GM12878 (cell line): ENCODE measurements at regions not wholly inside any gene's neighbourhood (a gene's known extent, or its start where the extent isn't known, plus 50 kb on each side); places are given as distances from the start of the nearest gene placed in this dataset.

Source experiments
- ATAC-seq: fragments of 200-7000 bp; cut with Tn5 transposase; 3 replicates; pipeline ENCODE4 v1.9.1; 2020; ENCODE audit warnings: mild to moderate bottlenecking, moderate library complexity
- BruUV-seq: library from RNA; stranded (reverse); fragments of 400-500 nt; replicated peaks from 2 replicates; lab custom pipeline; 2021; lab: Mats Ljungman, UMichigan
- CTCF ChIA-PET: fragments of 300-600 bp; sonication (Branson Sonifier 250); formaldehyde crosslinking; extraction: SDS; loops from one replicate; lab custom pipeline; 2021; ENCODE audit warnings: inconsistent platforms; lab: Yijun Ruan, JAX
- POLR2A ChIA-PET: fragments of 350-600 bp; formaldehyde crosslinking; extraction: SDS; loops from one replicate; lab custom pipeline; 2021; ENCODE audit warnings: inconsistent platforms; lab: Charles Lee
- RAD21 ChIA-PET: fragments of 300-600 bp; sonication (Branson Sonifier 250); formaldehyde crosslinking; loops from one replicate; lab custom pipeline; 2023; ENCODE audit warnings: antibody characterized with exemption; ENCODE audit not compliant: unreplicated experiment; lab: Charles Lee
- SMC1A ChIA-PET: fragments of 300-600 bp; sonication (Branson Sonifier 250); formaldehyde crosslinking; loops from one replicate; lab custom pipeline; 2023; ENCODE audit not compliant: unreplicated experiment, uncharacterized antibody; lab: Charles Lee
- DNase-seq: peaks from one replicate; pipeline ENCODE4 v3.0.0-alpha.2; 2011; ENCODE audit warnings: low read depth, low spot score
- FAIRE-seq: peaks from 3 replicates; lab custom pipeline; 2011; peaks lifted over from hg19 to GRCh38; lab: Jason Lieb, UNC
- H2AFZ ChIP-seq: 2 replicates; pipeline ENCODE4 v1.6.0; 2011; ENCODE audit warnings: low read depth, low read length, control low read depth; ENCODE audit not compliant: control insufficient read depth
- H3K27ac ChIP-seq: 2 replicates; pipeline ENCODE4 v1.5.1; 2011; ENCODE audit warnings: control low read depth; ENCODE audit not compliant: control insufficient read depth, insufficient read depth
- H3K27me3 ChIP-seq, 2 experiments: replicated peaks in 1 of 2; 2 replicates each; pipeline versions ENCODE4 v1.6.0 to v1.6.1; 2011; ENCODE audit warnings: low read length in 1 of 2; ENCODE audit not compliant: control insufficient read depth in 2 of 2, insufficient read depth in 2 of 2
- H3K36me3 ChIP-seq, 2 experiments: 2 replicates each; pipeline ENCODE4 v1.5.1; 2011; ENCODE audit warnings: low read length in 1 of 2; ENCODE audit not compliant: control insufficient read depth in 2 of 2, insufficient read depth in 2 of 2
- H3K4me1 ChIP-seq: 2 replicates; pipeline ENCODE4 v1.6.1; 2011; ENCODE audit warnings: mild to moderate bottlenecking, low read length, moderate library complexity, mixed read lengths; ENCODE audit not compliant: control insufficient read depth, insufficient read depth
- H3K4me2 ChIP-seq: 2 replicates; pipeline ENCODE4 v1.6.0; 2011; ENCODE audit warnings: control low read depth; ENCODE audit not compliant: control insufficient read depth, insufficient read depth
- H3K4me3 ChIP-seq: fragments of 200-600 bp; sonication (generic); 2 replicates; pipeline ENCODE4 v1.5.1; 2016
- H3K79me2 ChIP-seq: 2 replicates; pipeline ENCODE4 v1.6.0; 2011; ENCODE audit warnings: low read length; ENCODE audit not compliant: control insufficient read depth, insufficient read depth
- H3K9ac ChIP-seq: 2 replicates; pipeline ENCODE4 v1.8.0; 2011; ENCODE audit warnings: low read length, control low read depth, mixed read lengths; ENCODE audit not compliant: control insufficient read depth, insufficient read depth
- H3K9me3 ChIP-seq: replicated peaks from 3 replicates; pipeline ENCODE4 v1.5.1; 2011; ENCODE audit warnings: mild to moderate bottlenecking, low read length; ENCODE audit not compliant: control insufficient read depth, insufficient read depth
- H4K20me1 ChIP-seq: 2 replicates; pipeline ENCODE4 v1.6.0; 2011; ENCODE audit not compliant: control insufficient read depth, insufficient read depth
- DPF2 ChIP-seq: fragments of 450-650 bp; IDR thresholded peaks from 2 replicates; pipeline ENCODE4 v1.6.1; 2017; ENCODE audit warnings: mild to moderate bottlenecking
- E4F1 ChIP-seq: fragments of 450-650 bp; IDR thresholded peaks from 2 replicates; pipeline ENCODE4 v1.6.1; 2018; ENCODE audit warnings: borderline replicate concordance, mild to moderate bottlenecking; ENCODE audit not compliant: partially characterized antibody
- HCFC1 ChIP-seq: fragments of 150-350 bp; IDR thresholded peaks from 2 replicates; pipeline ENCODE4 v1.6.1; 2014; ENCODE audit warnings: low read length
- HDAC6 ChIP-seq: fragments of 200-600 bp; sonication (generic); IDR thresholded peaks from one replicate; pipeline ENCODE4 v1.8.0; 2017; ENCODE audit warnings: antibody characterized with exemption; ENCODE audit not compliant: unreplicated experiment
- IRF3 ChIP-seq: fragments of 450-650 bp; IDR thresholded peaks from 2 replicates; pipeline ENCODE4 v1.6.1; 2014; ENCODE audit warnings: mild to moderate bottlenecking
- MAX ChIP-seq: IDR thresholded peaks from 2 replicates; pipeline ENCODE4 v1.6.1; 2012; ENCODE audit warnings: low read depth, low read length, improper control_type of control experiment
- NFYB ChIP-seq: IDR thresholded peaks from 2 replicates; pipeline ENCODE4 v1.6.1; 2011; ENCODE audit warnings: low read depth, mild to moderate bottlenecking, low read length, improper control_type of control experiment, moderate library complexity; ENCODE audit not compliant: insufficient read depth
- POLR2AphosphoS5 ChIP-seq: IDR thresholded peaks from 2 replicates; pipeline ENCODE4 v1.6.1; 2011; ENCODE audit warnings: mild to moderate bottlenecking, low read length, inconsistent platforms
- RAD21 ChIP-seq: IDR thresholded peaks from 2 replicates; pipeline ENCODE4 v1.6.1; 2011; ENCODE audit warnings: mild to moderate bottlenecking, low read depth, low read length, moderate library complexity; ENCODE audit not compliant: insufficient read depth
- SPI1 ChIP-seq: IDR thresholded peaks from 2 replicates; pipeline ENCODE4 v1.6.1; 2011; ENCODE audit warnings: low read depth, mild to moderate bottlenecking, low read length, moderate library complexity, borderline replicate concordance; ENCODE audit not compliant: insufficient read depth
- USF2 ChIP-seq: IDR thresholded peaks from 2 replicates; pipeline ENCODE4 v1.6.1; 2011; ENCODE audit warnings: low read depth, low read length, improper control_type of control experiment, borderline replicate concordance
- ZBTB33 ChIP-seq: fragments of 450-650 bp; IDR thresholded peaks from 2 replicates; pipeline ENCODE4 v1.6.1; 2017; ENCODE audit warnings: mild to moderate bottlenecking
- WGBS: methylation state at CpG from one replicate; pipeline ENCODE4 v1.1.6; 2016; ENCODE audit warnings: low lambda C conversion rate; ENCODE audit not compliant: insufficient replicate concordance, insufficient coverage; ENCODE audit errors: missing lambda C conversion rate; 5-methylcytosine and 5-hydroxymethylcytosine counted together
- in situ Hi-C: fragments of 300-500 bp; cut with MboI; formaldehyde crosslinking; loops from 9 replicates; pipeline ENCODE4 v1.14.3; 2018; ENCODE audit warnings: mixed read lengths
- intact Hi-C: fragments of 100-400 bp; cut with micrococcal nuclease; formaldehyde crosslinking; loops from one replicate; pipeline ENCODE4 v1.14.2; 2022; ENCODE audit not compliant: unreplicated experiment
- TF ChIP-seq, protein P1 (sequence below): fragments of 450-650 bp; IDR thresholded peaks from 2 replicates; pipeline ENCODE4 v1.6.1; 2018; ENCODE audit warnings: mild to moderate bottlenecking, low read depth, moderate library complexity; ENCODE audit not compliant: partially characterized antibody

- TF ChIP-seq RAD21, result no peak
- no peak for TF ChIP-seq MAX
- no peak for TF ChIP-seq IRF3
- no peak for TF ChIP-seq E4F1
- no peak for TF ChIP-seq ZBTB33
These were observed 590.0 kb upstream of the SEMA3D start (continued) for GRCh38 chr7:85776691-85777345.

- TF ChIP-seq NFYB (no peak), POLR2AphosphoS5 (no peak), HCFC1 (no peak), DPF2 (no peak), SPI1 (no peak), USF2 (no peak), HDAC6 (no peak)
- TF ChIP-seq, protein P1, sequence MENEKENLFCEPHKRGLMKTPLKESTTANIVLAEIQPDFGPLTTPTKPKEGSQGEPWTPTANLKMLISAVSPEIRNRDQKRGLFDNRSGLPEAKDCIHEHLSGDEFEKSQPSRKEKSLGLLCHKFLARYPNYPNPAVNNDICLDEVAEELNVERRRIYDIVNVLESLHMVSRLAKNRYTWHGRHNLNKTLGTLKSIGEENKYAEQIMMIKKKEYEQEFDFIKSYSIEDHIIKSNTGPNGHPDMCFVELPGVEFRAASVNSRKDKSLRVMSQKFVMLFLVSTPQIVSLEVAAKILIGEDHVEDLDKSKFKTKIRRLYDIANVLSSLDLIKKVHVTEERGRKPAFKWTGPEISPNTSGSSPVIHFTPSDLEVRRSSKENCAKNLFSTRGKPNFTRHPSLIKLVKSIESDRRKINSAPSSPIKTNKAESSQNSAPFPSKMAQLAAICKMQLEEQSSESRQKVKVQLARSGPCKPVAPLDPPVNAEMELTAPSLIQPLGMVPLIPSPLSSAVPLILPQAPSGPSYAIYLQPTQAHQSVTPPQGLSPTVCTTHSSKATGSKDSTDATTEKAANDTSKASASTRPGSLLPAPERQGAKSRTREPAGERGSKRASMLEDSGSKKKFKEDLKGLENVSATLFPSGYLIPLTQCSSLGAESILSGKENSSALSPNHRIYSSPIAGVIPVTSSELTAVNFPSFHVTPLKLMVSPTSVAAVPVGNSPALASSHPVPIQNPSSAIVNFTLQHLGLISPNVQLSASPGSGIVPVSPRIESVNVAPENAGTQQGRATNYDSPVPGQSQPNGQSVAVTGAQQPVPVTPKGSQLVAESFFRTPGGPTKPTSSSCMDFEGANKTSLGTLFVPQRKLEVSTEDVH, result no peak
- Histone ChIP-seq H3K27ac (no peak overlapping the region), H3K9ac (no peak overlapping the region), H3K79me2 (no peaks in the 10 kb centered on the region), H3K4me2 (no peak overlapping the region), H3K9me3 (no peaks in the 10 kb centered on the region), H3K27me3 (no peaks in the 10 kb centered on the region), H4K20me1 (no peaks in the 10 kb centered on the region), H3K4me3 (no peak overlapping the region), H3K4me1 (no peaks in the 10 kb centered on the region), H3K36me3 (no peaks in the 10 kb centered on the region), H2AFZ (no peak overlapping the region)
- 9% methylated on average over 3 of the region's 3 CpGs for WGBS
- in situ Hi-C loops, result no loop called here
- no TSS peak for BruUV-seq
- ChIA-PET SMC1A (no interaction called here), CTCF (no interaction called here), RAD21 (no interaction called here), POLR2A (no interaction called here)
- intact Hi-C loops, result no loop called here
- ATAC-seq (no peak), DNase-seq (no peak), FAIRE-seq (no peak)
These were observed 588.6 kb upstream of the SEMA3D start for GRCh38 chr7:85775431-85775830.
